Activated B cell treated with CpG ODN at 0.5 μM for 24 hours (primary cell): ENCODE measurements at regions not wholly inside any gene's neighbourhood (a gene's known extent, or its start where the extent isn't known, plus 50 kb on each side); places are given as distances from the start of the nearest gene placed in this dataset.

ENCODE experiments used
- ATAC-seq: fragments of 200-7000 bp; cut with Tn5 transposase; one replicate; pipeline ENCODE4 v1.10.0; 2021; ENCODE audit warnings: low read depth, mild to moderate bottlenecking, moderate library complexity
- CTCF ChIA-PET: fragments of 350-600 bp; sonication (Branson Sonifier 250); formaldehyde crosslinking; loops from one replicate; lab custom pipeline; 2021; ENCODE audit warnings: antibody characterized with exemption; lab: Charles Lee
- POLR2A ChIA-PET: fragments of 350-600 bp; sonication (Branson Sonifier 250); formaldehyde crosslinking; loops from one replicate; lab custom pipeline; 2021; ENCODE audit warnings: antibody characterized with exemption; lab: Charles Lee
- DNase-seq: peaks from one replicate; pipeline ENCODE4 v3.0.0; 2022
- H3K27ac Mint-ChIP-seq: one replicate; pipeline ENCODE4 v1.8.0; 2020; ENCODE audit warnings: mixed read lengths
- H3K27me3 Mint-ChIP-seq: one replicate; pipeline ENCODE4 v1.8.0; 2021; ENCODE audit warnings: mixed read lengths
- H3K36me3 Mint-ChIP-seq: one replicate; pipeline ENCODE4 v1.8.0; 2021; ENCODE audit warnings: low read depth, mixed read lengths
- H3K4me1 Mint-ChIP-seq: one replicate; pipeline ENCODE4 v1.8.0; 2021; ENCODE audit warnings: mixed read lengths
- H3K4me3 Mint-ChIP-seq: one replicate; pipeline ENCODE4 v1.8.0; 2020; ENCODE audit warnings: mild to moderate bottlenecking, mixed read lengths
- H3K9me3 Mint-ChIP-seq: one replicate; pipeline ENCODE4 v1.8.0; 2020; ENCODE audit warnings: mixed read lengths
- intact Hi-C: fragments of 100-400 bp; cut with micrococcal nuclease; formaldehyde crosslinking; loops from one replicate; pipeline ENCODE4 v1.15.1; 2024
- TF ChIP-seq, protein P1 (sequence below): fragments of 200-600 bp; IDR thresholded peaks from one replicate; pipeline ENCODE4 v1.8.0; 2022; ENCODE audit warnings: antibody characterized with exemption, mild to moderate bottlenecking

DNA sequence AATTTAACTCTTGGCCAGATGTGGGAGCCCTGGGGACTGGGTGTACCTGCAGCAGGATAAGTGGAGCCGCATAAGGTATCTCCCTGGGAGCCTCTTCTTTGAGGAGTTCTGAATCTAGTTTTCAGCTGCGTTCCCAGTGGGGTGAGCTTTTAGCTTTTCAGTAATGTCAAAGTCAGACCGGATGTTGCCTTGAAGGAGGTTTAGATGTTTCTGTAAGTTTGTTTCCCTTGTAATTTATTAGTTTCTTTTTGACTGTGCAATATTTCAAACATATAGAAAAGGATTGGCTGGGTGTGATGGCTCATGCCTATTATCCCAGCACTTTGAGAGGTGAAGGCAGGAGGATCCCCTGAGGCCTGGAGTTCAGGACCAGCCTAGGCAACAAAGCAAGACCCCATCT, 98.6 kb upstream of the EEF2KMT start:
- intact Hi-C loops: no loop called here
- TF ChIP-seq, protein P1, sequence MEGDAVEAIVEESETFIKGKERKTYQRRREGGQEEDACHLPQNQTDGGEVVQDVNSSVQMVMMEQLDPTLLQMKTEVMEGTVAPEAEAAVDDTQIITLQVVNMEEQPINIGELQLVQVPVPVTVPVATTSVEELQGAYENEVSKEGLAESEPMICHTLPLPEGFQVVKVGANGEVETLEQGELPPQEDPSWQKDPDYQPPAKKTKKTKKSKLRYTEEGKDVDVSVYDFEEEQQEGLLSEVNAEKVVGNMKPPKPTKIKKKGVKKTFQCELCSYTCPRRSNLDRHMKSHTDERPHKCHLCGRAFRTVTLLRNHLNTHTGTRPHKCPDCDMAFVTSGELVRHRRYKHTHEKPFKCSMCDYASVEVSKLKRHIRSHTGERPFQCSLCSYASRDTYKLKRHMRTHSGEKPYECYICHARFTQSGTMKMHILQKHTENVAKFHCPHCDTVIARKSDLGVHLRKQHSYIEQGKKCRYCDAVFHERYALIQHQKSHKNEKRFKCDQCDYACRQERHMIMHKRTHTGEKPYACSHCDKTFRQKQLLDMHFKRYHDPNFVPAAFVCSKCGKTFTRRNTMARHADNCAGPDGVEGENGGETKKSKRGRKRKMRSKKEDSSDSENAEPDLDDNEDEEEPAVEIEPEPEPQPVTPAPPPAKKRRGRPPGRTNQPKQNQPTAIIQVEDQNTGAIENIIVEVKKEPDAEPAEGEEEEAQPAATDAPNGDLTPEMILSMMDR: no peak
- H3K4me1 Mint-ChIP-seq: no peaks in the 10 kb centered on the region
- CTCF ChIA-PET: no interaction called here
- DNase-seq (no peak), ATAC-seq (no peak)
- peaks cover 3% of the 10 kb centered on the region for H3K27me3 Mint-ChIP-seq
- POLR2A ChIA-PET: no interaction called here
- peaks cover 2% of the 10 kb centered on the region for H3K9me3 Mint-ChIP-seq
- no peak overlapping the region for H3K27ac Mint-ChIP-seq
- H3K4me3 Mint-ChIP-seq: no peak overlapping the region
- H3K36me3 Mint-ChIP-seq: no peaks in the 10 kb centered on the region

- ATAC-seq (no peak), DNase-seq (no peak)
- Mint-ChIP-seq H3K27ac (no peak overlapping the region), H3K27me3 (peaks cover 3% of the 10 kb centered on the region), H3K9me3 (peaks cover 2% of the 10 kb centered on the region), H3K4me3 (no peak overlapping the region), H3K36me3 (no peaks in the 10 kb centered on the region), H3K4me1 (no peaks in the 10 kb centered on the region)
- TF ChIP-seq, protein P1: no peak
- intact Hi-C loops: no loop called here
- ChIA-PET POLR2A (no interaction called here), CTCF (no interaction called here)
These were observed 96.3 kb upstream of the EEF2KMT start for GRCh38 chr16:5193861-5194260.

DNA sequence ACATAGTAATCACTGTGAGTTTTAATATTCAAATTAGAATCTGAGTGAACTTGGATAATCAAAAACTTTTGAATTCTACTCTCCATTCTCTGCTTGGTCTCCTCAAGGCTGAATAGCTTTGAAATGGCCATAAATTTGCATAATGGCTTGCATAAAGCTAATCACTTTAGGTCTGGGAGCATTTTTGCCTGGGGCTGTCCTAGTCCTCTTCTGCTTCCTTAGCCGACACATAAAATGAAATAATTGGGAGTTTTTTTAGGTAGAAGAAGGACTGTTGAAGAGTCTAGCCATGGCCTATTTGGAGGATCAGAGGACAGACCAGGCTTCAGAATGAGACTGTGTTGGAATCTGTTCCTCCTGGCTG, 91.4 kb upstream of the EEF2KMT start:
- no peak for ATAC-seq
- Mint-ChIP-seq H3K9me3 (no peaks in the 10 kb centered on the region), H3K27me3 (no peaks in the 10 kb centered on the region), H3K4me3 (no peak overlapping the region), H3K36me3 (no peaks in the 10 kb centered on the region), H3K4me1 (no peaks in the 10 kb centered on the region), H3K27ac (no peak overlapping the region)
- no peak for DNase-seq
- intact Hi-C loops: no loop called here
- TF ChIP-seq, protein P1: no peak
- ChIA-PET POLR2A (no interaction called here), CTCF (no interaction called here)

DNA sequence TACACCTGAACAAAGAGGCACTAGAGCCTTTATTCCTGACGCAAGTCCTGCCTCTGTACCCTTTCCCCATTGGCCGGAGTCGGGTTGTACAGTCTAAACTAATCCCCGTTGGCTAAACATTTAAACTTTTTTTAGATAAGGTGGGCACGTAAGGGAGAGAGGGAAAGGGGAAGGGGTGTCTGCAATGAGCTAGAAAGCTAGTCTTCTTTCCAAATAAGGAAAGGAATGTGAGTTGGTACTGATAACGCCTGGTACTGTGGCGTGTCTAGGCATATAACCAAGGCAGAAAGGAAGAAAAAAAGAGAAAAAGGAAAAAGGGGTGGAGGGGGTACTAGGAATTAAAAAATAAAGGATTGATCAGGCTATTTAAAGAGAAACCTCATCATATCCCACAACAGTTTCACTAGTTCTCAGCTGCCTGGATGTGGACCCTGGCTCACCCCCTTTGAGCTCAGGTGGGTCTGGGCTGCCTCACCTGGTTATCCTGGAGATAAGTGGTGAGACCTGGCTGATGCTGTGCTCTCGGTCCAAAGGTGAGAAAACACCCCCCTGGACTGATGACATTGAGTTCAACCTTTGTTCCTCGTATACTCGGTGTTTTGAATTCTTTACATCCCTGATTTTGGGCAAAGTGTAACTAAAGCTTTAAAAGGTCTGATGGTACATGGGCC, 90.9 kb upstream of the EEF2KMT start:
- no peaks in the 10 kb centered on the region for H3K4me1 Mint-ChIP-seq
- ChIA-PET CTCF (no interaction called here), POLR2A (no interaction called here)
- H3K27me3 Mint-ChIP-seq: no peaks in the 10 kb centered on the region
- H3K9me3 Mint-ChIP-seq: no peaks in the 10 kb centered on the region
- TF ChIP-seq, protein P1: no peak
- no peak overlapping the region for H3K4me3 Mint-ChIP-seq
- H3K27ac Mint-ChIP-seq: no peak overlapping the region
- no peak for DNase-seq
- no peaks in the 10 kb centered on the region for H3K36me3 Mint-ChIP-seq
- no peak for ATAC-seq
- intact Hi-C loops: no loop called here

- no peak for ATAC-seq
- Mint-ChIP-seq H3K36me3 (no peaks in the 10 kb centered on the region), H3K9me3 (no peaks in the 10 kb centered on the region), H3K4me1 (no peaks in the 10 kb centered on the region), H3K27me3 (no peaks in the 10 kb centered on the region), H3K4me3 (no peak overlapping the region), H3K27ac (no peak overlapping the region)
- intact Hi-C loops: no loop called here
- no peak for DNase-seq
- ChIA-PET POLR2A (no interaction called here), CTCF (no interaction called here)
- TF ChIP-seq, protein P1: no peak
These were observed 89.9 kb upstream of the EEF2KMT start for GRCh38 chr16:5187402-5187952.
